ENCODE measurements at regions not wholly inside any gene's neighbourhood (a gene's known extent, or its start where the extent isn't known, plus 50 kb on each side); places are given as distances from the start of the nearest gene placed in this dataset.
"Not testable (repeated sequence)": the region's sequence is repeated elsewhere in the genome, so short reads cannot be mapped to it uniquely, and the experiment has no call there.

GRCh38 chr5:5736007-5736406 is 313.5 kb downstream of the ICE1 start:
- Histone ChIP-seq H4K20me1 (ENCODE audit: control insufficient read depth, extremely low read depth, insufficient read depth, low read length) (no peaks in the 10 kb centered on the region), H2AFZ (ENCODE audit: low read length) (no peak overlapping the region), H3K27ac (ENCODE audit: insufficient read depth, low read length) (no peak overlapping the region), H3K4me2 (ENCODE audit: extremely low read depth, insufficient read depth, low read length) (no peak overlapping the region), H3K9ac (ENCODE audit: insufficient read depth, low read length) (no peak overlapping the region), H3K27me3 (ENCODE audit: control insufficient read depth, insufficient read depth, low read length) (no peaks in the 10 kb centered on the region), H3K36me3 (ENCODE audit: control insufficient read depth, insufficient read depth, low read length) (no peaks in the 10 kb centered on the region), H3K4me3 (replicated peaks in 1 of 4; ENCODE audit: control extremely low read depth in 1 of 4, insufficient read depth in 1 of 4, low read depth in 3 of 4, low read length in 4 of 4) (no peak overlapping the region), H3K4me1 (ENCODE audit: control insufficient read depth, extremely low read depth, insufficient read depth, low read length) (no peaks in the 10 kb centered on the region), H3K79me2 (ENCODE audit: control insufficient read depth, insufficient read depth, low read length) (no peaks in the 10 kb centered on the region), H3K9me3 (ENCODE audit: control insufficient read depth, insufficient read depth, low read depth, low read length) (no peaks in the 10 kb centered on the region)
- TF ChIP-seq EZH2 (IDR thresholded peaks at IDR 0.05; ENCODE audit: low read length, missing control alignments) (no peak), CTCF (conservative IDR thresholded peaks at IDR 0.05 in 1 of 2, IDR thresholded peaks at IDR 0.05 in 1 of 2; ENCODE audit: low read depth in 1 of 2, low read length in 2 of 2) (no peak)
- no peak for DNase-seq (ENCODE audit: low read depth in 2 of 2)

- not testable (repeated sequence) for H4K20me1 ChIP-seq (ENCODE audit: control insufficient read depth, extremely low read depth, insufficient read depth, low read length); H3K9me3 ChIP-seq (ENCODE audit: control insufficient read depth, insufficient read depth, low read depth, low read length); H3K4me2 ChIP-seq (ENCODE audit: extremely low read depth, insufficient read depth, low read length); H3K36me3 ChIP-seq (ENCODE audit: control insufficient read depth, insufficient read depth, low read length); DNase-seq (ENCODE audit: low read depth in 2 of 2); H3K4me1 ChIP-seq (ENCODE audit: control insufficient read depth, extremely low read depth, insufficient read depth, low read length); H2AFZ ChIP-seq (ENCODE audit: low read length); H3K27me3 ChIP-seq (ENCODE audit: control insufficient read depth, insufficient read depth, low read length); H3K79me2 ChIP-seq (ENCODE audit: control insufficient read depth, insufficient read depth, low read length); H3K4me3 ChIP-seq (replicated peaks in 1 of 4; ENCODE audit: control extremely low read depth in 1 of 4, insufficient read depth in 1 of 4, low read depth in 3 of 4, low read length in 4 of 4); H3K9ac ChIP-seq (ENCODE audit: insufficient read depth, low read length); H3K27ac ChIP-seq (ENCODE audit: insufficient read depth, low read length)
These were observed 310.6 kb downstream of the ICE1 start for GRCh38 chr5:5733058-5733457.

- no peaks in the 10 kb centered on the region for H3K4me1 ChIP-seq (ENCODE audit: control insufficient read depth, extremely low read depth, insufficient read depth, low read length)
- H3K9ac ChIP-seq (ENCODE audit: insufficient read depth, low read length): no peak overlapping the region
- no peaks in the 10 kb centered on the region for H4K20me1 ChIP-seq (ENCODE audit: control insufficient read depth, extremely low read depth, insufficient read depth, low read length)
- no peaks in the 10 kb centered on the region for H3K9me3 ChIP-seq (ENCODE audit: control insufficient read depth, insufficient read depth, low read depth, low read length)
- no peaks in the 10 kb centered on the region for H3K27me3 ChIP-seq (ENCODE audit: control insufficient read depth, insufficient read depth, low read length)
- TF ChIP-seq CTCF (conservative IDR thresholded peaks at IDR 0.05 in 1 of 2, IDR thresholded peaks at IDR 0.05 in 1 of 2; ENCODE audit: low read depth in 1 of 2, low read length in 2 of 2) (no peak), EZH2 (IDR thresholded peaks at IDR 0.05; ENCODE audit: low read length, missing control alignments) (no peak)
- DNase-seq (ENCODE audit: low read depth in 2 of 2): no peak
- no peaks in the 10 kb centered on the region for H3K79me2 ChIP-seq (ENCODE audit: control insufficient read depth, insufficient read depth, low read length)
- H3K27ac ChIP-seq (ENCODE audit: insufficient read depth, low read length): no peak overlapping the region
- no peak overlapping the region for H3K4me2 ChIP-seq (ENCODE audit: extremely low read depth, insufficient read depth, low read length)
- H3K36me3 ChIP-seq (ENCODE audit: control insufficient read depth, insufficient read depth, low read length): no peaks in the 10 kb centered on the region
- H3K4me3 ChIP-seq (replicated peaks in 1 of 4; ENCODE audit: control extremely low read depth in 1 of 4, insufficient read depth in 1 of 4, low read depth in 3 of 4, low read length in 4 of 4): no peak overlapping the region
- no peak overlapping the region for H2AFZ ChIP-seq (ENCODE audit: low read length)
These were observed 303.9 kb downstream of the ICE1 start for GRCh38 chr5:5726401-5726800.

- Histone ChIP-seq H3K4me3 (replicated peaks in 1 of 4; ENCODE audit: control extremely low read depth in 1 of 4, insufficient read depth in 1 of 4, low read depth in 3 of 4, low read length in 4 of 4) (no peak overlapping the region), H3K9me3 (ENCODE audit: control insufficient read depth, insufficient read depth, low read depth, low read length) (no peaks in the 10 kb centered on the region), H3K9ac (ENCODE audit: insufficient read depth, low read length) (no peak overlapping the region), H3K79me2 (ENCODE audit: control insufficient read depth, insufficient read depth, low read length) (no peaks in the 10 kb centered on the region), H2AFZ (ENCODE audit: low read length) (no peak overlapping the region), H3K27ac (ENCODE audit: insufficient read depth, low read length) (no peak overlapping the region), H3K4me2 (ENCODE audit: extremely low read depth, insufficient read depth, low read length) (no peak overlapping the region), H4K20me1 (ENCODE audit: control insufficient read depth, extremely low read depth, insufficient read depth, low read length) (no peaks in the 10 kb centered on the region), H3K36me3 (ENCODE audit: control insufficient read depth, insufficient read depth, low read length) (no peaks in the 10 kb centered on the region), H3K4me1 (ENCODE audit: control insufficient read depth, extremely low read depth, insufficient read depth, low read length) (no peaks in the 10 kb centered on the region), H3K27me3 (ENCODE audit: control insufficient read depth, insufficient read depth, low read length) (no peaks in the 10 kb centered on the region)
- TF ChIP-seq EZH2 (IDR thresholded peaks at IDR 0.05; ENCODE audit: low read length, missing control alignments) (no peak), CTCF (conservative IDR thresholded peaks at IDR 0.05 in 1 of 2, IDR thresholded peaks at IDR 0.05 in 1 of 2; ENCODE audit: low read depth in 1 of 2, low read length in 2 of 2) (no peak)
- no peak for DNase-seq (ENCODE audit: low read depth in 2 of 2)
These were observed 299.4 kb downstream of the ICE1 start for GRCh38 chr5:5721881-5722280.

All from fibroblast of lung (primary cell).